HCT116 (cell line): ENCODE measurements at regions not wholly inside any gene's neighbourhood (a gene's known extent, or its start where the extent isn't known, plus 50 kb on each side); places are given as distances from the start of the nearest gene placed in this dataset.

Source experiments
- ATAC-seq: fragments of 200-7000 bp; cut with Tn5 transposase; 2 replicates; pipeline ENCODE4 v1.9.1; 2020; ENCODE audit warnings: mild to moderate bottlenecking, moderate library complexity
- BruUV-seq: library from RNA; stranded (reverse); fragments of 400-500 nt; replicated peaks from 2 replicates; lab custom pipeline; 2021; lab: Mats Ljungman, UMichigan
- CTCF ChIA-PET: fragments of 300-600 bp; sonication (Branson Sonifier 250); formaldehyde crosslinking; loops from one replicate; lab custom pipeline; 2021; ENCODE audit warnings: antibody characterized with exemption; lab: Charles Lee
- POLR2A ChIA-PET: fragments of 300-600, 350-600 bp; sonication (Branson Sonifier 250); formaldehyde crosslinking; loops from one replicate; lab custom pipeline; 2021; ENCODE audit warnings: antibody characterized with exemption; lab: Charles Lee
- RAD21 ChIA-PET, 2 experiments: fragments of 300-600 bp; sonication (Branson Sonifier 250); formaldehyde crosslinking; loops; one replicate each; lab custom pipeline; 2023; ENCODE audit warnings: low total read pairs in 2 of 2; ENCODE audit not compliant: uncharacterized antibody in 2 of 2, unreplicated experiment in 2 of 2, low non-redundant PET in 1 of 2; lab: Charles Lee
- DNase-seq: peaks from one replicate; pipeline ENCODE4 v3.0.0-alpha.2; 2010; ENCODE audit warnings: low read depth, low spot score
- H2AFZ ChIP-seq: fragments of 200-600 bp; shearing (Covaris generic), sonication (generic); 2 replicates; pipeline ENCODE4 v1.6.1; 2017; ENCODE audit warnings: low read depth, mixed run types, mixed read lengths, antibody characterized with exemption, low read length; ENCODE audit not compliant: poor library complexity, severe bottlenecking
- H3K27ac ChIP-seq: 2 replicates; pipeline ENCODE4 v1.5.1; 2012; ENCODE audit warnings: low read depth, low read length
- H3K27me3 ChIP-seq: fragments of 200-600 bp; sonication (generic); 2 replicates; pipeline ENCODE4 v1.6.1; 2016; ENCODE audit warnings: mixed run types, low read length, mixed read lengths; ENCODE audit not compliant: insufficient read depth
- H3K36me3 ChIP-seq, 2 experiments: fragments of 200-500 bp in 1 of 2; fragments of 200-600 bp in 1 of 2; sonication (Bioruptor generic) in 1 of 2; sonication (generic) in 1 of 2; 2 replicates each; pipeline versions ENCODE4 v1.5.1 to v1.6.1; 2014 to 2016; ENCODE audit warnings: low read length in 2 of 2, inconsistent platforms in 1 of 2, mixed read lengths in 1 of 2, mixed run types in 1 of 2; ENCODE audit not compliant: insufficient read depth in 2 of 2, control insufficient read depth in 1 of 2
- H3K4me1 ChIP-seq, 2 experiments: fragments of 200-600 bp in 1 of 2; sonication (generic) in 1 of 2; 2 replicates each; pipeline versions ENCODE4 v1.5.1 to v1.6.1; 2012 to 2017; ENCODE audit warnings: low read length in 2 of 2, inconsistent platforms in 1 of 2, mild to moderate bottlenecking in 1 of 2, mixed read lengths in 1 of 2, mixed run types in 1 of 2, moderate library complexity in 1 of 2; ENCODE audit not compliant: insufficient read depth in 2 of 2, control insufficient read depth in 1 of 2
- H3K4me2 ChIP-seq: fragments of 200-600 bp; sonication (generic); 2 replicates; pipeline ENCODE4 v1.6.1; 2017; ENCODE audit warnings: mixed run types, low read length, mixed read lengths
- H3K4me3 ChIP-seq, 2 experiments: fragments of 200-600 bp in 1 of 2; sonication (generic) in 1 of 2; replicated peaks in 1 of 2; 2 replicates each; pipeline ENCODE4 v1.5.1; 2011 to 2016; ENCODE audit warnings: low read length in 2 of 2, control low read depth in 1 of 2, low read depth in 1 of 2, mild to moderate bottlenecking in 1 of 2, mixed read lengths in 1 of 2, mixed run types in 1 of 2
- H3K79me2 ChIP-seq: fragments of 200-600 bp; sonication (generic); 2 replicates; pipeline ENCODE4 v1.6.1; 2017; ENCODE audit warnings: mild to moderate bottlenecking, mixed run types, low read length, moderate library complexity, mixed read lengths; ENCODE audit not compliant: insufficient read depth
- H3K9ac ChIP-seq: fragments of 200-600 bp; sonication (generic); 2 replicates; pipeline ENCODE4 v1.6.1; 2016; ENCODE audit warnings: low read length, mixed read lengths
- H3K9me2 ChIP-seq: fragments of 200-600 bp; sonication (generic), shearing (Covaris generic); 2 replicates; pipeline ENCODE4 v1.6.1; 2017; ENCODE audit warnings: mixed run types, mild to moderate bottlenecking, moderate library complexity; ENCODE audit not compliant: insufficient read depth
- H3K9me3 ChIP-seq, 2 experiments: fragments of 200-500 bp in 1 of 2; fragments of 200-600 bp in 1 of 2; sonication (Bioruptor generic) in 1 of 2; sonication (generic) in 1 of 2; 2 replicates each; pipeline ENCODE4 v1.6.1; 2014 to 2017; ENCODE audit warnings: low read length in 2 of 2, mixed read lengths in 2 of 2, inconsistent platforms in 1 of 2, low read depth in 1 of 2, mild to moderate bottlenecking in 1 of 2, mixed run types in 1 of 2, moderate library complexity in 1 of 2; ENCODE audit not compliant: control insufficient read depth in 1 of 2, insufficient read depth in 1 of 2
- H4K20me1 ChIP-seq: fragments of 200-600 bp; sonication (generic), shearing (Covaris generic); 2 replicates; pipeline ENCODE4 v1.6.1; 2017; ENCODE audit warnings: mixed run types, mild to moderate bottlenecking, moderate library complexity; ENCODE audit not compliant: insufficient read depth
- CBX3 ChIP-seq: IDR thresholded peaks from 2 replicates; pipeline ENCODE4 v1.6.1; 2012; ENCODE audit warnings: low read depth
- EGR1 ChIP-seq: IDR thresholded peaks from 2 replicates; pipeline ENCODE4 v1.6.1; 2012; ENCODE audit warnings: low read depth
- EZH2phosphoT487 ChIP-seq: fragments of 200-600 bp; IDR thresholded peaks from 2 replicates; pipeline ENCODE4 v1.6.1; 2018; ENCODE audit warnings: antibody characterized with exemption, borderline replicate concordance
- FOSL1 ChIP-seq: IDR thresholded peaks from 2 replicates; pipeline ENCODE4 v1.6.1; 2012; ENCODE audit warnings: low read depth
- RAD21 ChIP-seq: IDR thresholded peaks from 2 replicates; pipeline ENCODE4 v1.6.1; 2012; ENCODE audit warnings: low read depth, mild to moderate bottlenecking
- SRF ChIP-seq: IDR thresholded peaks from 2 replicates; pipeline ENCODE4 v1.6.1; 2012; ENCODE audit warnings: low read depth
- TCF7L2 ChIP-seq: IDR thresholded peaks from 2 replicates; pipeline ENCODE4 v1.7.0; 2011; ENCODE audit warnings: borderline replicate concordance, inconsistent platforms; ENCODE audit not compliant: insufficient read depth, insufficient read length; ENCODE audit errors: extremely low read depth
- ZNF274 ChIP-seq: fragments of 200-500 bp; sonication (Bioruptor generic); IDR thresholded peaks from 2 replicates; pipeline ENCODE4 v1.6.1; 2014; ENCODE audit warnings: mild to moderate bottlenecking, low read depth, low read length, inconsistent platforms
- intact Hi-C: fragments of 100-400 bp; cut with micrococcal nuclease; formaldehyde crosslinking; loops from 2 replicates; pipeline ENCODE4 v1.10.0; 2022
- TF ChIP-seq, protein P1 (sequence below): IDR thresholded peaks from 2 replicates; pipeline ENCODE4 v1.6.1; 2012

DNA sequence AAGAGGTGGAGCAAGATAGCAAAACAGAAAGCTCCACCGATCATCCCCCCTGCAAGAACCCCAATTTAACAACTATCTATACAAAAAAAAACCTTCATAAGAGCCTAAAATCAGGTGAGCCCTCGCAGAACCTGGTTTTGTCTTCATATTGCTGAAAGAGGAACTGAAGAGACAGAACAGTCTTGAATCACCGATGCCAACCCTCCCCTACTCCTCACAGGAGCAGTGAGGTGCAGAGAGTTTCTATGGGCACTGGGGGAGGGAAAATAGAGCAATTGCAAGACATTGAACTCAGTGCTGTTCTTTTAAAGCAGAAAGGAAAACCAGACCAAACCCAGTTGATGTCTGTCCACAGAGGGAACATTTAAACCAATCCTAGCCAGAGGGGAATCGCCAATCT lies 1370.3 kb downstream of the FAM133A start:
- ATAC-seq (no peak), DNase-seq (no peak)
- Histone ChIP-seq H4K20me1 (no peaks in the 10 kb centered on the region), H3K9me2 (no peaks in the 10 kb centered on the region), H3K4me1 (no peaks in the 10 kb centered on the region), H3K4me3 (no peak overlapping the region), H3K27ac (no peak overlapping the region), H3K9ac (no peak overlapping the region), H3K36me3 (no peaks in the 10 kb centered on the region), H3K9me3 (no peaks in the 10 kb centered on the region), H3K4me2 (no peak overlapping the region), H3K79me2 (no peaks in the 10 kb centered on the region), H2AFZ (no peak overlapping the region), H3K27me3 (no peaks in the 10 kb centered on the region)
- RAD21 ChIA-PET = no interaction called here
- intact Hi-C loops = no loop called here
- POLR2A ChIA-PET = no interaction called here
- CTCF ChIA-PET = no interaction called here
- BruUV-seq = no TSS peak
- TF ChIP-seq SRF (no peak), ZNF274 (no peak), FOSL1 (no peak)

DNA sequence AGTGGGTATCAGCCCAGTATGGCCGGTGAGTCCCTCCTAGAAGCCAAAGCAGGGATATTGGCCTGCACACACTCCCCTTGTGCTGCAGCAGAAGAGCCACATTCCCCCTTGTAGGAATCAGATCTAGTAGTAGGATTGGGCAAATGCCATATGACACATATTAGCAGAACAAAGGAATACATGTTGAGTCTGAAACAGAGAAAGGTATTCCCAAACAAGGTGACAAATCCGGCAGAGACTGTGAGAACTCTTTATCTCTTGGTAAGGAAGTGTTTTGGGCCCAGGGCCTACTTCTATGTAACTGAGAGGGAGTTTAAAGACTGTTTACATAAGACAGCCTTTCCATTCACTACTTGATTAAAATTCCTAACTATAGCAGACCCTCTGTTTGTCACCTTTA lies 1382.0 kb downstream of the FAM133A start:
- ChIA-PET POLR2A (no interaction called here), RAD21 (no interaction called here), CTCF (no interaction called here)
- no peaks in the 10 kb centered on the region for H3K9me2 ChIP-seq
- ATAC-seq (no peak), DNase-seq (no peak)
- H3K4me1 ChIP-seq = no peaks in the 10 kb centered on the region
- H3K79me2 ChIP-seq = no peaks in the 10 kb centered on the region
- H2AFZ ChIP-seq = no peak overlapping the region
- BruUV-seq = no TSS peak
- no peaks in the 10 kb centered on the region for H3K9me3 ChIP-seq
- H3K4me3 ChIP-seq = no peak overlapping the region
- H3K4me2 ChIP-seq = no peak overlapping the region
- no peak for TF ChIP-seq RAD21
- TF ChIP-seq CBX3 = no peak
- TF ChIP-seq TCF7L2 = no peak
- TF ChIP-seq, protein P1, sequence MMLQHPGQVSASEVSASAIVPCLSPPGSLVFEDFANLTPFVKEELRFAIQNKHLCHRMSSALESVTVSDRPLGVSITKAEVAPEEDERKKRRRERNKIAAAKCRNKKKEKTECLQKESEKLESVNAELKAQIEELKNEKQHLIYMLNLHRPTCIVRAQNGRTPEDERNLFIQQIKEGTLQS = no peak
- no peak for TF ChIP-seq EGR1
- TF ChIP-seq FOSL1 = no peak
- no peak for TF ChIP-seq EZH2phosphoT487
- no peaks in the 10 kb centered on the region for H3K36me3 ChIP-seq
- intact Hi-C loops = no loop called here
- H4K20me1 ChIP-seq = no peaks in the 10 kb centered on the region
- H3K27ac ChIP-seq = no peak overlapping the region
- H3K27me3 ChIP-seq = no peaks in the 10 kb centered on the region
- H3K9ac ChIP-seq = no peak overlapping the region
